ENCODE measurements at regions not wholly inside any gene's neighbourhood (a gene's known extent, or its start where the extent isn't known, plus 50 kb on each side); places are given as distances from the start of the nearest gene placed in this dataset.

DNA sequence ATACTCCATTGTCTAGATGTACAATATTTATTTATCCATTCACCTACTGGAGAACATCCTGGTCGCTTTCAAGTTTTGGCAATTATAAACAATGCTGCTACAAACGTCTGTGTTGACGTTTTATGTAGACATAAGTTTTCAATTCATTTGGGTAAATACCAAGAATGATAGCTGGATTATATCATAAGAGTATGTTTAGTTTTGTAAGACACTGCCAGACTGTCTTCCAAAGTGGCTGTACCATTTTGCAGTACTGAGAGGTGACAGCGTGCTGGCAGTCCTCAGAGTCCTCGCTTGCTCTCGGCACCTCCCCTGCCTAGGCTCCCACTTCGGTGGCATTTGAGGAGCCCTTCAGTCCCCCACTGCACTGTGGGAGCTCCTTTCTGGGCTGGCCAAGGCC is 253.3 kb upstream of the INTU start:
- TF ChIP-seq, protein P1, sequence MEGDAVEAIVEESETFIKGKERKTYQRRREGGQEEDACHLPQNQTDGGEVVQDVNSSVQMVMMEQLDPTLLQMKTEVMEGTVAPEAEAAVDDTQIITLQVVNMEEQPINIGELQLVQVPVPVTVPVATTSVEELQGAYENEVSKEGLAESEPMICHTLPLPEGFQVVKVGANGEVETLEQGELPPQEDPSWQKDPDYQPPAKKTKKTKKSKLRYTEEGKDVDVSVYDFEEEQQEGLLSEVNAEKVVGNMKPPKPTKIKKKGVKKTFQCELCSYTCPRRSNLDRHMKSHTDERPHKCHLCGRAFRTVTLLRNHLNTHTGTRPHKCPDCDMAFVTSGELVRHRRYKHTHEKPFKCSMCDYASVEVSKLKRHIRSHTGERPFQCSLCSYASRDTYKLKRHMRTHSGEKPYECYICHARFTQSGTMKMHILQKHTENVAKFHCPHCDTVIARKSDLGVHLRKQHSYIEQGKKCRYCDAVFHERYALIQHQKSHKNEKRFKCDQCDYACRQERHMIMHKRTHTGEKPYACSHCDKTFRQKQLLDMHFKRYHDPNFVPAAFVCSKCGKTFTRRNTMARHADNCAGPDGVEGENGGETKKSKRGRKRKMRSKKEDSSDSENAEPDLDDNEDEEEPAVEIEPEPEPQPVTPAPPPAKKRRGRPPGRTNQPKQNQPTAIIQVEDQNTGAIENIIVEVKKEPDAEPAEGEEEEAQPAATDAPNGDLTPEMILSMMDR (IDR thresholded peaks at IDR 0.05; ENCODE audit: low read depth, low read length, missing input control), result no peak
- TF ChIP-seq TAF1 (conservative IDR thresholded peaks at IDR 0.05) (no peak), SP1 (IDR thresholded peaks at IDR 0.05) (no peak), RXRA (IDR thresholded peaks at IDR 0.05) (no peak), HNF4G (IDR thresholded peaks at IDR 0.05) (no peak)
- TF ChIP-seq, protein P2, sequence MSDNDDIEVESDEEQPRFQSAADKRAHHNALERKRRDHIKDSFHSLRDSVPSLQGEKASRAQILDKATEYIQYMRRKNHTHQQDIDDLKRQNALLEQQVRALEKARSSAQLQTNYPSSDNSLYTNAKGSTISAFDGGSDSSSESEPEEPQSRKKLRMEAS (IDR thresholded peaks at IDR 0.05), result no peak
- TF ChIP-seq, protein P3, sequence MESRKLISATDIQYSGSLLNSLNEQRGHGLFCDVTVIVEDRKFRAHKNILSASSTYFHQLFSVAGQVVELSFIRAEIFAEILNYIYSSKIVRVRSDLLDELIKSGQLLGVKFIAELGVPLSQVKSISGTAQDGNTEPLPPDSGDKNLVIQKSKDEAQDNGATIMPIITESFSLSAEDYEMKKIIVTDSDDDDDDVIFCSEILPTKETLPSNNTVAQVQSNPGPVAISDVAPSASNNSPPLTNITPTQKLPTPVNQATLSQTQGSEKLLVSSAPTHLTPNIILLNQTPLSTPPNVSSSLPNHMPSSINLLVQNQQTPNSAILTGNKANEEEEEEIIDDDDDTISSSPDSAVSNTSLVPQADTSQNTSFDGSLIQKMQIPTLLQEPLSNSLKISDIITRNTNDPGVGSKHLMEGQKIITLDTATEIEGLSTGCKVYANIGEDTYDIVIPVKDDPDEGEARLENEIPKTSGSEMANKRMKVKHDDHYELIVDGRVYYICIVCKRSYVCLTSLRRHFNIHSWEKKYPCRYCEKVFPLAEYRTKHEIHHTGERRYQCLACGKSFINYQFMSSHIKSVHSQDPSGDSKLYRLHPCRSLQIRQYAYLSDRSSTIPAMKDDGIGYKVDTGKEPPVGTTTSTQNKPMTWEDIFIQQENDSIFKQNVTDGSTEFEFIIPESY (IDR thresholded peaks at IDR 0.05), result no peak
